ENCODE measurements at regions not wholly inside any gene's neighbourhood (a gene's known extent, or its start where the extent isn't known, plus 50 kb on each side); places are given as distances from the start of the nearest gene placed in this dataset.

- H3K4me3 ChIP-seq (ENCODE audit: control insufficient read depth, low read depth, low read length) = no peak overlapping the region
- DNase-seq (ENCODE audit: low read depth) = no peak
- TF ChIP-seq, protein P1, sequence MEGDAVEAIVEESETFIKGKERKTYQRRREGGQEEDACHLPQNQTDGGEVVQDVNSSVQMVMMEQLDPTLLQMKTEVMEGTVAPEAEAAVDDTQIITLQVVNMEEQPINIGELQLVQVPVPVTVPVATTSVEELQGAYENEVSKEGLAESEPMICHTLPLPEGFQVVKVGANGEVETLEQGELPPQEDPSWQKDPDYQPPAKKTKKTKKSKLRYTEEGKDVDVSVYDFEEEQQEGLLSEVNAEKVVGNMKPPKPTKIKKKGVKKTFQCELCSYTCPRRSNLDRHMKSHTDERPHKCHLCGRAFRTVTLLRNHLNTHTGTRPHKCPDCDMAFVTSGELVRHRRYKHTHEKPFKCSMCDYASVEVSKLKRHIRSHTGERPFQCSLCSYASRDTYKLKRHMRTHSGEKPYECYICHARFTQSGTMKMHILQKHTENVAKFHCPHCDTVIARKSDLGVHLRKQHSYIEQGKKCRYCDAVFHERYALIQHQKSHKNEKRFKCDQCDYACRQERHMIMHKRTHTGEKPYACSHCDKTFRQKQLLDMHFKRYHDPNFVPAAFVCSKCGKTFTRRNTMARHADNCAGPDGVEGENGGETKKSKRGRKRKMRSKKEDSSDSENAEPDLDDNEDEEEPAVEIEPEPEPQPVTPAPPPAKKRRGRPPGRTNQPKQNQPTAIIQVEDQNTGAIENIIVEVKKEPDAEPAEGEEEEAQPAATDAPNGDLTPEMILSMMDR (IDR thresholded peaks at IDR 0.05; ENCODE audit: control insufficient read depth, insufficient read depth, low read depth, low read length, missing control alignments) = no peak
Measured at GRCh38 chr22:48444320-48445112, 1383.2 kb downstream of the BRD1 start.

- H3K4me3 ChIP-seq (ENCODE audit: control insufficient read depth, low read depth, low read length) = no peak overlapping the region
- DNase-seq (ENCODE audit: low read depth) = no peak
Measured at GRCh38 chr22:48443680-48444079, 1384.0 kb downstream of the BRD1 start.

DNA sequence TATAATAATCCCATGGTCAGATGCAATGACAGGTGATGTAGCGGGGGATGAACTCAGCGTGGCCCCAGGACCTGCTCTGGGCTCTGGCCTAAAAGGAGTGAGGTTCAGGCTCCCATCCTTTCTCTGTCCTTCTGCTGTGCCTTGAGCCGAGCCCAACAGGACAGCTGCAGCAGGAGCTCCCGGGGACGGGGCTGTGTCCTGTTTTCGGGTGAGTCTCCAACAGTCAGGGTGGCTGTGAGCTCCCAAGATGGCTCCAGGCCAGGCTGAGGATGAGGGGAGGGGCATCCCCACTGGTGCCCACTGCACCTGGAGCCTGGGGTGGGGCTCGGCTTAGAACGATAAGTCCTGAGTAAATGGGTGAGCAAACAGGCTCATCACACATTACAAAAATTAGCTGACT is 1385.0 kb downstream of the BRD1 start:
- no peak overlapping the region for H3K4me3 ChIP-seq (ENCODE audit: control insufficient read depth, low read depth, low read length)
- TF ChIP-seq, protein P1 (IDR thresholded peaks at IDR 0.05; ENCODE audit: control insufficient read depth, insufficient read depth, low read depth, low read length, missing control alignments) = no peak
- no peak for DNase-seq (ENCODE audit: low read depth)

More at GRCh38 chr22:48443680-48444079, 1384.0 kb downstream of the BRD1 start:
- TF ChIP-seq, protein P1 (IDR thresholded peaks at IDR 0.05; ENCODE audit: control insufficient read depth, insufficient read depth, low read depth, low read length, missing control alignments) = no peak

- no peak overlapping the region for H3K4me3 ChIP-seq (ENCODE audit: control insufficient read depth, low read depth, low read length)
- no peak for DNase-seq (ENCODE audit: low read depth)
- TF ChIP-seq, protein P1 (IDR thresholded peaks at IDR 0.05; ENCODE audit: control insufficient read depth, insufficient read depth, low read depth, low read length, missing control alignments) = no peak
Measured at GRCh38 chr22:48441553-48441850, 1386.2 kb downstream of the BRD1 start.

DNA sequence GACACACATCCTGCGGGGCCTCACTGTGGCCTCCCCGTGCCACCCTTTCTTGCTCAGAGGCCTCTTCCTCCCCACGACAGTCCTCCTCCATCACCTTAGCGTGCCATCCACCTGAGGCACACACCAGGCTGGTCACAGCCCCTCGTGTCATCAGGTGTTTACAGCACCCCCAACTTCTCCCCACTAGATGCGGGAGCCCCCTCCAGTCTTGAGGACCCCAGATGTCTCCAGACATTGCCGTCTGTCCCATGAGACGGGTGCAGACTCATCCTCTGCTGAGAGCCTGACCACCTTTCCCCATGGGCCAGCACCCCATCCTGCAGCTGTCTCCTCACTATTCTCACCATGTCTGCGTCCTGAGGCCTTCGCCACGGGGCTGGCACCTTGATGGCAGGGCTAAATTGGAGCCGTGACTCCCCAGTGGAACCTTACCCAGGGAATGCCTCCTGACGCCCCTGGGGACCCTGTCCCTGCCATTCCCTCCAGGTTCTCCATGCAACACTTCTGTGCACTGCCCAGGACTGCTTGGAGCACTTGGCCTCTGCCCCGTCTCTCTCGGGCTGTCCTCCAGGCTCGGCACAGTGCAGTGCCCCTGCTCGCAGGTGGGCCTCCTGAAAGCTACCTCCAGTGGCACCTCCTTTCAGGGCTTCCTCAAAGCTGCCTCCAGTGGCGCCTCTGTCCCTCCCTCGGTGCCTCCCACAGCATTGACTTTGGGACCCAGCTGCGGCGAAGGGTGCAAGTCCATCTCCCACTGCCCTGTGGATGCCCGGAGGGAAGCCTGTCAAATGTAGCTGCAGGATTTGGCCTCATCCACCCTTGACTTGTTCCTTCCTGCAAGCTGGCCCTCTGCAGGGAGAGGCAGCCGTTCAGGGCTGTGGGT is 1386.8 kb downstream of the BRD1 start:
- H3K4me3 ChIP-seq (ENCODE audit: control insufficient read depth, low read depth, low read length) = no peak overlapping the region
- DNase-seq (ENCODE audit: low read depth) = no peak
- TF ChIP-seq, protein P1 (IDR thresholded peaks at IDR 0.05; ENCODE audit: control insufficient read depth, insufficient read depth, low read depth, low read length, missing control alignments) = no peak

DNA sequence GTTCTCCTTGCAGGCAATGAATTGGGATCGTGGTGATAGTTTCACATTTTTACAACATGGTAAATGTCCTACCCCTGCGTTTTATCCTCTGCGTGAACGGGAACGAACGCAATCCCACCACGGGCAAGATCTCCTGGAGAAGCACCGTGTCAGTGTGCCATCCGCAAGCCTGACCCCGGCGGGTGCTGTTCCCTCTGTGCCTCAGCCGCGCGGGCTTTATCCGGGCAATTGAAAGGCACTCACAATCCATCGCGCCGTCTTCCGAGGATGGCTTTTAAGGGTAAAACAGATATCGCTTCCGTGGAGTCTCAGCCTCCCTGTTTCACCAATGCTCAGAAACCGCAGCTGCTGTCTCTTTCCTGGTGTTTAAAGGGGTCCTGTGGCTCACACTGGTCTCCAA is 1387.5 kb downstream of the BRD1 start:
- no peak overlapping the region for H3K4me3 ChIP-seq (ENCODE audit: control insufficient read depth, low read depth, low read length)
- DNase-seq (ENCODE audit: low read depth) = no peak
- TF ChIP-seq, protein P1 (IDR thresholded peaks at IDR 0.05; ENCODE audit: control insufficient read depth, insufficient read depth, low read depth, low read length, missing control alignments) = no peak

Data from AG09309 (cell line).